ENCODE measurements at regions not wholly inside any gene's neighbourhood (a gene's known extent, or its start where the extent isn't known, plus 50 kb on each side); places are given as distances from the start of the nearest gene placed in this dataset.

- no peak for DNase-seq (ENCODE audit: low spot score)
Observed at GRCh38 chr1:5713101-5714010, 278.9 kb downstream of the NPHP4 start.

- DNase-seq (ENCODE audit: low spot score), result no peak
Observed at GRCh38 chr1:5711956-5712645, 280.1 kb downstream of the NPHP4 start.

- no peak for DNase-seq (ENCODE audit: low spot score)
Observed at GRCh38 chr1:5711079-5711478, 281.1 kb downstream of the NPHP4 start.

- DNase-seq (ENCODE audit: low spot score), result no peak
Observed at GRCh38 chr1:5709976-5710375, 282.2 kb downstream of the NPHP4 start.

- DNase-seq (ENCODE audit: low spot score), result no peak
Observed at GRCh38 chr1:5709461-5709975, 282.7 kb downstream of the NPHP4 start.

- no peak for DNase-seq (ENCODE audit: low spot score)
Observed at GRCh38 chr1:5708346-5709245, 283.6 kb downstream of the NPHP4 start.

GRCh38 chr1:5707566-5708345 is 284.5 kb downstream of the NPHP4 start:
- no peak for DNase-seq (ENCODE audit: low spot score)

- no peak for DNase-seq (ENCODE audit: low spot score)
Observed at GRCh38 chr1:5706239-5706638, 286.0 kb downstream of the NPHP4 start.

- DNase-seq (ENCODE audit: low spot score), result no peak
Observed at GRCh38 chr1:5705751-5706150, 286.5 kb downstream of the NPHP4 start.

- DNase-seq (ENCODE audit: low spot score), result no peak
Observed at GRCh38 chr1:5704561-5705514, 287.4 kb downstream of the NPHP4 start.

- DNase-seq (ENCODE audit: low spot score), result no peak
Observed at GRCh38 chr1:5701642-5702041, 290.6 kb downstream of the NPHP4 start.

GRCh38 chr1:5693568-5693967 is 298.7 kb downstream of the NPHP4 start:
- DNase-seq (ENCODE audit: low spot score), result no peak

GRCh38 chr1:5692664-5693063 is 299.6 kb downstream of the NPHP4 start:
- no peak for DNase-seq (ENCODE audit: low spot score)

GRCh38 chr1:5691795-5692509 is 300.3 kb downstream of the NPHP4 start:
- no peak for DNase-seq (ENCODE audit: low spot score)

- DNase-seq (ENCODE audit: low spot score), result no peak
Observed at GRCh38 chr1:5690898-5691297, 301.3 kb downstream of the NPHP4 start.

GRCh38 chr1:5690291-5690690 is 301.9 kb downstream of the NPHP4 start:
- no peak for DNase-seq (ENCODE audit: low spot score)

GRCh38 chr1:5688081-5689077 is 303.8 kb downstream of the NPHP4 start:
- DNase-seq (ENCODE audit: low spot score), result no peak

Measured in activated CD4-positive, alpha-beta T cell treated with anti-CD3 and anti-CD28 coated beads, Interleukin-2, Interleukin-4, amounts not matched to agents 100 ng/mL and 50 ng/mL, durations not matched to agents 16 hours and 8 hours (primary cell).